ENCODE measurements at regions not wholly inside any gene's neighbourhood (a gene's known extent, or its start where the extent isn't known, plus 50 kb on each side); places are given as distances from the start of the nearest gene placed in this dataset.
A peak's percentile ranks its signal among the peaks of the same experiment; 100 is the strongest.

DNA sequence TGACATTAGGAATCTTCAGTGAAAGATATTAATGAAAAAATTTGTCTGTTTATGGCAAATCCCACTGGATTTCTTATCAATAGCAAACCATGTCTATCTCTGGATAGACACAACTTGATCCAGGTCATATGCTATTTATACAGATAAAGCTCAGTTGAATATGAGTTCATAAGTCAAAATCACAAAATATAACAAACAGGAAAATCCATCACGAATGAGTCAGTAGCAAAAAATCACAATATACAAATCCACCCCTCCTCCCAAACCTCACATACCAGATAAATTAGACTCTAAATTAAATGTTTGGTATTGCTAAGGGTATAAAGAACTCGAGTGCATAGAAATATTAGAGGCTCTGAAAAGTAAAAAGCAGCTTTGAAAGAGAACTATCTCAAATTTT lies 420.5 kb downstream of the TLL1 start:
- WGBS (ENCODE audit: insufficient coverage) = no CpG with 5 or more reads among the region's 2 CpGs
- H3K27me3 ChIP-seq (ENCODE audit: control insufficient read depth, insufficient read depth, low read length) = no peaks in the 10 kb centered on the region
- no peak overlapping the region for H3K4me3 ChIP-seq (ENCODE audit: low read length)
- H3K4me1 ChIP-seq (ENCODE audit: control insufficient read depth, insufficient read depth, low read length) = no peaks in the 10 kb centered on the region
- no peak for DNase-seq
- H3K36me3 ChIP-seq (ENCODE audit: control insufficient read depth, insufficient read depth, low read length) = no peaks in the 10 kb centered on the region
- H3K27ac ChIP-seq (ENCODE audit: low read length) = no peak overlapping the region
- H3K9me3 ChIP-seq (replicated peaks; ENCODE audit: control insufficient read depth, low read depth, low read length) = no peaks in the 10 kb centered on the region

DNA sequence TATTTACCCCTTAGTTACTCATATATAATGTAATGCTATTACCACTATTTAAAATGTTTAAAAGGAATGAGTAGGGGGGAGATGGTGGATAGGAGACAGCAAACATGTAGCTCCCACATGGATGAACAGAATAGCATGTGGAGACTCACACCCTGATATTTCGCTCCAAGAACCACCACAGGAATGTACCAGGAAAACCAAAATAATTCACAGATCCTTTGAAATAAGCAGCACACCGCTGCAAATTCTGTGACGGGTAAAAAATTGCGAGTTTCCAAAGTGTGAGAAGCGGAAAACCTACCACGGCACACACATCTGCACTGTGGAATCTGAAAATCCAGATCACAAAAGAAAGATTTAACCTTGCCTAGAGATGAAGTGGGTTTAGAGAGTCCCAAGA lies 428.2 kb downstream of the TLL1 start:
- no peak for DNase-seq
- no peaks in the 10 kb centered on the region for H3K36me3 ChIP-seq (ENCODE audit: control insufficient read depth, insufficient read depth, low read length)
- peaks cover 3% of the 10 kb centered on the region for H3K9me3 ChIP-seq (replicated peaks; ENCODE audit: control insufficient read depth, low read depth, low read length)
- H3K4me3 ChIP-seq (ENCODE audit: low read length) = no peak overlapping the region
- no peaks in the 10 kb centered on the region for H3K4me1 ChIP-seq (ENCODE audit: control insufficient read depth, insufficient read depth, low read length)
- no peak overlapping the region for H3K27ac ChIP-seq (ENCODE audit: low read length)
- H3K27me3 ChIP-seq (ENCODE audit: control insufficient read depth, insufficient read depth, low read length) = no peaks in the 10 kb centered on the region
- WGBS (ENCODE audit: insufficient coverage) = 83% methylated on average over 5 of the region's 6 CpGs

DNA sequence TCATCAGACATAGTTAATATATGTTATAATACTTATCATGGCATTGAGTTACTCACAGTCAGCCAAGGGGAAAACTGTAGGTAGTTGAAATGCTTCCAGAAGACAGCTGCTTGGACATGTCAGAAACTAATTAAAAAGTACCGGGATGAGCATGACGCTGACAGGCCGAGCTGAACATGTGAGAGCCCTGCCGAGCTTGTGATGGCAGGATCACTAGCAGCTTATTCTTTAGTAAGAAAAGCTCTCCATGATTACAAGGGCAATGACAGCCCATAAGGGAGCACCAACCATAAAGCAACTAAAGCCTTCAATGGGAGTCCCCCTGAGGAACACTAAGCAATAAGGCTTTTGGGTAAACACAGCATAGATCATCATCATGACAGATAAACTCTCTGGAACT lies 435.6 kb downstream of the TLL1 start:
- peak; percentile 6 for DNase-seq
- Histone ChIP-seq H3K27ac (ENCODE audit: low read length) (no peak overlapping the region), H3K9me3 (replicated peaks; ENCODE audit: control insufficient read depth, low read depth, low read length) (no peaks in the 10 kb centered on the region), H3K27me3 (ENCODE audit: control insufficient read depth, insufficient read depth, low read length) (no peaks in the 10 kb centered on the region), H3K4me1 (ENCODE audit: control insufficient read depth, insufficient read depth, low read length) (no peaks in the 10 kb centered on the region), H3K36me3 (ENCODE audit: control insufficient read depth, insufficient read depth, low read length) (no peaks in the 10 kb centered on the region), H3K4me3 (ENCODE audit: low read length) (no peak overlapping the region)
- WGBS (ENCODE audit: insufficient coverage) = 53% methylated on average over 4 of the region's 4 CpGs

DNA sequence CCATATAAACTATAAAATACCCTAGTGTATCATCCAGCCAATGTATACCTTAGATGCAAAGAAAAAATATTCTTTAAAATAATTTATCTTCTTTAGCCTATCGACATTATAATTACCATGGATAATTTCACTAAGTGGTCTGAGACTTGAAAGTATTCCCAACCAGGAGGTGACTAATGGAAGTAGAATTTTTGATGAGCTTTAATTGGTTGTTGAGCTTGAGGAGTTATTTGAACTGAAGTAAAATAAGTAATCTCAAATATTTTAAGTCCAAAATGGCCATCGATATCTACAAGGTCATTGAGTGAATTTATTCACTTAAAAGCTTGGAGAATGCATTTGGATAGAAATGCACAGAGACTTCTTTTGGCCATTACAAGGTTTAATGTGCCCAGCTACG lies 436.2 kb downstream of the TLL1 start:
- H3K4me3 ChIP-seq (ENCODE audit: low read length) = no peak overlapping the region
- H3K27me3 ChIP-seq (ENCODE audit: control insufficient read depth, insufficient read depth, low read length) = no peaks in the 10 kb centered on the region
- no peaks in the 10 kb centered on the region for H3K9me3 ChIP-seq (replicated peaks; ENCODE audit: control insufficient read depth, low read depth, low read length)
- DNase-seq = no peak
- H3K4me1 ChIP-seq (ENCODE audit: control insufficient read depth, insufficient read depth, low read length) = no peaks in the 10 kb centered on the region
- WGBS (ENCODE audit: insufficient coverage) = 100% methylated on average over 1 of the region's 3 CpGs
- H3K36me3 ChIP-seq (ENCODE audit: control insufficient read depth, insufficient read depth, low read length) = no peaks in the 10 kb centered on the region
- H3K27ac ChIP-seq (ENCODE audit: low read length) = no peak overlapping the region

DNA sequence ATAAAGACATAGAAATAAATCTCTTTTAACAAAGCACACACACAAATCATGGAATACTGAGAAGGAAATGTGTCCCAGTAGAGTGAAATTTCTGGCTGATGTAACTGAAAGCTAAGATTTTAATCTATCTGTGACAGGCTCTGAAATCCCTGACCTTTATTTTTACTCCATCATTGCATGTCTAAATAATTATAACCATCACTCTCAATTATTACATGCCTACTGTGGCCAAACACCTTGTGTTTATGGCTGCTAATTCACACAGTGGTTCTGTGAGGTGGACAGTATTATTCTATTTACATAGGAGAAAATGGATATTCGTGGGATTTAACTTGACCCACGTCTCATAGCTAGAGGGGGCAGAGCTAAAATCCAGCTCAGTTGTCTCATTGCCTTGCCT lies 438.1 kb downstream of the TLL1 start:
- Histone ChIP-seq H3K4me3 (ENCODE audit: low read length) (no peak overlapping the region), H3K27ac (ENCODE audit: low read length) (no peak overlapping the region), H3K27me3 (ENCODE audit: control insufficient read depth, insufficient read depth, low read length) (no peaks in the 10 kb centered on the region), H3K36me3 (ENCODE audit: control insufficient read depth, insufficient read depth, low read length) (no peaks in the 10 kb centered on the region), H3K9me3 (replicated peaks; ENCODE audit: control insufficient read depth, low read depth, low read length) (no peaks in the 10 kb centered on the region), H3K4me1 (ENCODE audit: control insufficient read depth, insufficient read depth, low read length) (no peaks in the 10 kb centered on the region)
- DNase-seq = no peak
- WGBS (ENCODE audit: insufficient coverage) = 100% methylated on average over 1 of the region's 2 CpGs

DNA sequence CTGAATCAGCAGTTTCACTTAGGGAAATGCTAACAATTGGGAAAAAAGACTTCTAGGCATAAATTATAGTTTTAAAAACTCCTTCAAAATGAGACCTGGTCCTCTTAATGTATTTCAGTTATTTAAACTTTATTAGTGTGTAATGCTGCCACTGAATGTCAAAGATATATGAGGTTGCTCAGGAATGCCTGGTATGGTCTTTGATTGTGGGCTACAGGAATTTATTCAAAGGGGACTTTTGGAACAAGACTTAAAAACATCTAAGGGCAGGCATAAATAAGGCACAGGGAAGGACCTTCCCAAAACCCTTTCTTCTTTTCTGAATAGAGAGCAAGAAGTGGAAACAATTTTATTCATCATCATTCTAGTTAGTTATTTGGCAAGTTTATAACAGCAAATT lies 439.1 kb downstream of the TLL1 start:
- DNase-seq = no peak
- Histone ChIP-seq H3K4me1 (ENCODE audit: control insufficient read depth, insufficient read depth, low read length) (no peaks in the 10 kb centered on the region), H3K9me3 (replicated peaks; ENCODE audit: control insufficient read depth, low read depth, low read length) (no peaks in the 10 kb centered on the region), H3K36me3 (ENCODE audit: control insufficient read depth, insufficient read depth, low read length) (no peaks in the 10 kb centered on the region), H3K27ac (ENCODE audit: low read length) (no peak overlapping the region), H3K4me3 (ENCODE audit: low read length) (no peak overlapping the region), H3K27me3 (ENCODE audit: control insufficient read depth, insufficient read depth, low read length) (no peaks in the 10 kb centered on the region)

DNA sequence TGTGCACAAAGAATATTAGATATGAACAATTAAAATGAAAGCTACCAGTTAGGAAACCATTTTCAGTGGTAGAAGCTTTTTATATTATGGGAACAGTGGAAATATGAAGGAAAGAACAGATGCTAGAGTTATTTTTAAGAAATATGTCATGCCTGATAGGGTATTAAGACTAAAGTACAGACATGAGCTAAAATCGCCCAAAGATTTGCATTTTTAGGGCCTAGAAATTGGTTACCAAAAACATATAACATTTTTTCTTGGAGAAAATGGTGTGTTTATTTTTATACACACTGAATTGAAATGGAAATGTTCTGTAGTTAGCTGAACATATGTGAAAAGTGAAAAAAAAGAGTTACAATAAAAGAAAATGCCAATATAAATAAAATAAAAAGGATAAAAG lies 441.9 kb downstream of the TLL1 start:
- Histone ChIP-seq H3K9me3 (replicated peaks; ENCODE audit: control insufficient read depth, low read depth, low read length) (no peaks in the 10 kb centered on the region), H3K36me3 (ENCODE audit: control insufficient read depth, insufficient read depth, low read length) (no peaks in the 10 kb centered on the region), H3K4me1 (ENCODE audit: control insufficient read depth, insufficient read depth, low read length) (no peaks in the 10 kb centered on the region), H3K4me3 (ENCODE audit: low read length) (no peak overlapping the region), H3K27me3 (ENCODE audit: control insufficient read depth, insufficient read depth, low read length) (no peaks in the 10 kb centered on the region), H3K27ac (ENCODE audit: low read length) (no peak overlapping the region)
- no peak for DNase-seq
- no CpG with 5 or more reads among the region's 1 CpG for WGBS (ENCODE audit: insufficient coverage)

DNA sequence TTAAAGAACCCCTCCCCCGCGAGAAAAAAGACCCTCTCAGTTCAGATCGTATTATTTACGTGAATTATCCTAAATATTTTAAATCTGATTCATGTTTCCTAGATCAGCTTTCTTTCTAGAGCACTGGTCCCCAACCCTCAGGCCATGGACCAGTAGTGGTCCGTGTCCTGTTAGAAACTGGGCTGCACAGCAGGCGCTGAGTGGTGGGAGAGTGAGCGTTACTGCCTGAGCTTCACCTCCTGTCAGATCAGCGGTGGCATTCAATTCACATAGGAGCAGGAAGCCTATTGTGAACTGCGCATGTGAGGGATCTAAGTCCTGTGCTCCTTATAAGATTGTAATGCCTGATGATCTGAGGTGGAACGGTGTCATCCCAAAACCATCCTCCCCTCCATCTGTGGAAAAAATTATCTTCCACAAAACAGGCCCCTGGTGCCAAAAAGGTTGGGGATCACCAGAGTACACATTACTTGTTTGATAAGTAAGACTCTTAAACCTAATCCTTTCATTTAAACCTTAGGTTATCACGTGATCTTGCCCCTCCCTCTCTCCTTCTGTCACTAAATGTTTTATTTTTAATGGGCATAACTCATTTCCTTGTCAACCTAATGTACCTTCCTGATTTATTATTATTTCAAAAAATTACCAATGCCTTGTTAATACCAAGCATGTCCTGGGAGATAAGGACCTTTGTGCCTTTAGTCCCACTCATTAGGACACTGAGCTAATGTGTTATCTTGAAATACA lies 442.9 kb downstream of the TLL1 start:
- no peak overlapping the region for H3K27ac ChIP-seq (ENCODE audit: low read length)
- no peak for DNase-seq
- 90% methylated on average over 7 of the region's 11 CpGs for WGBS (ENCODE audit: insufficient coverage)
- H3K27me3 ChIP-seq (ENCODE audit: control insufficient read depth, insufficient read depth, low read length) = no peaks in the 10 kb centered on the region
- H3K4me1 ChIP-seq (ENCODE audit: control insufficient read depth, insufficient read depth, low read length) = no peaks in the 10 kb centered on the region
- H3K9me3 ChIP-seq (replicated peaks; ENCODE audit: control insufficient read depth, low read depth, low read length) = no peaks in the 10 kb centered on the region
- no peak overlapping the region for H3K4me3 ChIP-seq (ENCODE audit: low read length)
- no peaks in the 10 kb centered on the region for H3K36me3 ChIP-seq (ENCODE audit: control insufficient read depth, insufficient read depth, low read length)

DNA sequence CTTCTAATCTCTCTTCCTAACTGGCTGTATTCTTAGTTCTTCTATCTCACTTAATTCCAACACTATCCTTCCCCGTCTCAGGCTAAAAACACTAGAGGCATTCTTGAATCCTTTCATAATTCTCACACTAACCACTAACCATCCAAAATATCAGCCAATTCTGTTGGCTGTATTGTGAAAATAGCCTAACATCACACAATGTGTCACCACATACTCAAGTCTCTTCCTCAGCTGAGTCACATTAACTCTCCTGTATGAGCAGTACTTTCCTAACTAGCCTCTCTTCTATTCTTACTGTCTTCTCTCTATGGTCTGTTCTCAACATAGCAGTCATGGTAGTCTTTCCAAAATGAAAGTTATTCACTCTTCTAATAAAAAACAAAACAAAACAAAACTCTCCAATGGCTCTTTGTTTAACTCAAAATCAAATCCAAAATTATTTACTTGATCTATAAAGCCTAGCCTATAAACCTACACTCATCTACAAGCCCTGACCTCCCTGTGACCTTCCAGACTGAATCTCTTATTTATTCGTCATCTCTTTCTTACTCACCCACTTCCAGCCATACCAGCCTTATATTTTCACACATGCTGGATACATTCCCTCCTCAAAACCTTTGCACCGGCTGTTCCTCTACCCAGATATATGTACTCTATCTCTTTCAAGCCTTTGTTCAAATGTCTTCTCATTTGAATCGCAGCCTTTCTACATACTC lies 445.9 kb downstream of the TLL1 start:
- no peaks in the 10 kb centered on the region for H3K9me3 ChIP-seq (replicated peaks; ENCODE audit: control insufficient read depth, low read depth, low read length)

DNA sequence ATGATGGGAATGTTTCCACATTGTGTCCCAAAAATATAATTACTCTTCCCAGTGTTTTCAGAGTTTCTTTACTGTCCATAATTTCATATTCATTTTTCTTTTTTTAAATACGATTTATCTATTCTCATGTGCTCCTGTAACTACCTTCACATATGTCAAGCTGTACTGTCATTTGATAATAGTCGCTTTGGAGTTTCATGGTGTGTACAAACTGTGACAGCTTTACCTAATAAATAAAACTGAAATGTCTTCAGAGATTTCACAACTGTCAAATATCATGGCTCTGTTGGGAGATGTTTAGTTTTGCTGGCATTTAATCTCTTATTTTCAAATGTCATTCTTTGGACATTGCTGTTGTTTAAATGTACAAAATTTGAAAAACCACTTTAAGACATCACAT lies 450.2 kb downstream of the TLL1 start:
- no peak for DNase-seq
- H3K27me3 ChIP-seq (ENCODE audit: control insufficient read depth, insufficient read depth, low read length) = no peaks in the 10 kb centered on the region
- H3K4me1 ChIP-seq (ENCODE audit: control insufficient read depth, insufficient read depth, low read length) = no peaks in the 10 kb centered on the region
- no peak overlapping the region for H3K27ac ChIP-seq (ENCODE audit: low read length)
- H3K9me3 ChIP-seq (replicated peaks; ENCODE audit: control insufficient read depth, low read depth, low read length) = no peaks in the 10 kb centered on the region
- no peaks in the 10 kb centered on the region for H3K36me3 ChIP-seq (ENCODE audit: control insufficient read depth, insufficient read depth, low read length)
- H3K4me3 ChIP-seq (ENCODE audit: low read length) = no peak overlapping the region
- no CpG with 5 or more reads among the region's 2 CpGs for WGBS (ENCODE audit: insufficient coverage)

More for the DNA sequence above, 445.9 kb downstream of the TLL1 start:
- Histone ChIP-seq H3K27ac (ENCODE audit: low read length) (no peak overlapping the region), H3K27me3 (ENCODE audit: control insufficient read depth, insufficient read depth, low read length) (no peaks in the 10 kb centered on the region), H3K36me3 (ENCODE audit: control insufficient read depth, insufficient read depth, low read length) (no peaks in the 10 kb centered on the region), H3K4me3 (ENCODE audit: low read length) (no peak overlapping the region), H3K4me1 (ENCODE audit: control insufficient read depth, insufficient read depth, low read length) (no peaks in the 10 kb centered on the region)
- no peak for DNase-seq
- whole genome bisulfite sequencing (ENCODE audit: insufficient coverage) = 83% methylated on average over 2 of the region's 4 CpGs

All from muscle of leg (tissue), 3 donors.